NCI-H2227 treated with DMSO at 0.1 percent for 48 hours (cell line): ENCODE measurements at regions not wholly inside any gene's neighbourhood (a gene's known extent, or its start where the extent isn't known, plus 50 kb on each side); places are given as distances from the start of the nearest gene placed in this dataset.

Experiments
- DNase-seq: peaks from one replicate; lab custom pipeline; 2025; lab: John Stamatoyannopoulos, UW

DNA sequence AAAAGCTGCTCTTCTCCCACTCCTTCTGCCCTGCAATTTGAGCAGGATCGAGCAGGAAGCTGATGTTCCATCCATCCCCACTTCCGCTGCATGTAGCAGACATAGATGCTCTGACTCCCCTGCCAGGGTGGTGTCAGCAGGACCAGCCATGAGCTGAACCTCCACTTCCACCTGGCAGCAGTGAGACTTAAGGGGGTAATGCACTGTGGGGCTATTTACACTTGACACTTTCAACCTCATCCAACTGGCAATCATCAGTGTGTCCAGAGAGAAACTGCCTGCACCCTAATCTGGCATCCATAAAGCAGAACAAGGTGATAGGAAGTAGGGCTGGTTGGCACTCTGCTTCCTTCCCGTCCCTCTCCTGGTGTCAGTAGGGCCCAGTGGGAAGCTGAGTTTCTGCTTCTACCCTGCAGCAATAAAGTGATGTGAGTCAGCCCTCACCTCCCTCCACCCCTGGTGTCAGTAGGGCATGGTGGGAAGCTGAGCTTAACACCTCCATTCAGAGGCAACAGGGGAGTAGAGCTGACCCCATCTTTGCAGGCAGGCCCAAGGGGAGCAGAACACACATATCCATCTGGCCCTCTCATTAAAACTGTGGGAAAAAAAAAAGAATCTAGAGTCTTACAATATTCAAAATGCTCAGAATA lies 272.3 kb downstream of the PTPRU start:
- DNase-seq = no peak

DNA sequence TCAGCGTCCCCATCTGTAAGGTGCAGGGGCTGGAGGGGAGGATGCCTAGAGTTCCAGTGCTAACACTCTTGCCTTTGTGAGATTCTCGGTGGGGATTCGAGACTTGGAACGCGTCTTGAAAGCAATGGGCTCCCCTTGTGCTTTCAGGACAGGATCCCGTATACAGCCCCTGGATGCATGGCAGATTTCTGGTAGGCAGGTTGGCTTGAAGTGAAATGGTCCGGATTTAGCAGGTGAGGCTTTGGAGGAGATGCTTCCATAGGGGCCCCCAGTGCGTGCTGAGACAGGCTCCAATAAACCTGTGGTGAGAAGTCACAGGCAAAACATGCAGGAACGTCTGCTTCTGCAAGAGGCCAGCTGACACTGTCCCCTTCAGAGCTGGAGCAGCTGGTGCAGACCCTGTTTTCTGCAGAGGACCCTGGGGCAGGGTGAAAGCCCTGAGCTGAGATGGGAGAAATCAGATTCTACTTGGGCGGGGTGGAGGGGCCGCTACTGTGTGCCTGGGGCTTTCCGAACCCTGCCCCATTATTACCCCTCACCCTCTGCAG lies 270.4 kb downstream of the PTPRU start:
- no peak for DNase-seq

DNA sequence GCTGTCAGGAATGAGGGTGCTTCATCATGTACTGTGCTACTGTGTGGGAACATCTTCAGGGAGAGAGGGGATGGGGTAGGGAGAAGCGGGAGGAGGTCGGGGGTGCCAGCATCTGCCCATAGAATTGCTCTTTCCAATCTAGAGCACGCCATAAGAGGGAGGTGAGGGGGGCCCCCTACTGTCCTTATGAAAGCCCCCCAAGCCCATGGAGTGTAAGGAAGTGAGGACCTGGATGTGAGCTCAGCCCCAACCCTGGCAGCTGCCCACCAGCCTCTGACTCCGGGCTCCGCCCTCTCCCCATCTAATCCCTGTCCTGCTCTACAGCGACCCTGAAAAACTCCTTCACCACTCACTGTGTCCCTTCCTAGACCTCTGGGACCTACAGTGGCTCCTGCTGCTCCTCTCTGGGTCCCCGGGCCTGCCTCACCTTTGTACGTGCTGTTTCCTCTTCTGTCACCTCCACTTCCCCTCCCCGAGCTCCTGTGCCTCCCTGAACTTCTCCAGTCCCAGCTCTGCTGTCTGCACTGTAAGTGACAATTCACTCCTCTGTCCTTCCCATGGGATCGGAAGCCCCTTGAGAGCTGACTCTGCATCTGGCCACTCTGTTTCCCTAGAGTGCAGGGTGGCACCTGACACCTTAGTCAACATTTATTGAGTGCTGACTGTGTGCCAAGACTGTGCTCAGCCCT lies 269.4 kb downstream of the PTPRU start:
- DNase-seq = no peak

DNA sequence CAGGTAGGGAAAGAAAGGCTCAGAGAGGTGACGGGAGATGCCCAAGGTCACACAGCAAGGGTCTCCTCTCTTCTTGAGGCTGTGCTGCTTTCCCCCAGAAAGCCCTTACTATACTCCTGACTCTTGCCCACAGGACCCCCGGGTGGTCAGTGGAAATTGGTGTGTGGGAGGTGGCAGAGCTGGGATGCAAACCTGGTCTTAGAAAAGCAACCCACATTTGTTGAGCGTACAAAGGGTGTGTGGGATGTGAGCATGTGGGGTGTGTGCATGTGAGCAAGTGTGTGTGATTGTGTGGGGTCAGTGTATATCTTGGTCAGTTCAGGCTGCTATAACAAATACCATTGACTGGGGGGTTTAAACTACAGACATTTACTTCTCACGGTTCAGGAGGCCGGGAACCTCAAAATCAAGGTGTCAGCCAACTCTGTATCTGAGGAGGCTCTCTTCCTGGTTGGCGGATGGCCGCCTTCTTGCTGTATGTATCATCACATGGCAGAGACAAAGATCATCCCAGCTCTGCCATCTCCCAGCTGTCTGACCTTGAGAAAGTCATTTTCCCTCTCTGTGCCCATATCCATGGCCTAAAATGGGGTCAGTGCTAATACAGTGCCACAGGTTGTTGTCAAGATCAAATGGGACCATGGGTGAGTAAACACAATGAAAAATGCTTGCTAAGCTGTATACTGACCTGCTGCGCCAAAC lies 268.5 kb downstream of the PTPRU start:
- no peak for DNase-seq

DNA sequence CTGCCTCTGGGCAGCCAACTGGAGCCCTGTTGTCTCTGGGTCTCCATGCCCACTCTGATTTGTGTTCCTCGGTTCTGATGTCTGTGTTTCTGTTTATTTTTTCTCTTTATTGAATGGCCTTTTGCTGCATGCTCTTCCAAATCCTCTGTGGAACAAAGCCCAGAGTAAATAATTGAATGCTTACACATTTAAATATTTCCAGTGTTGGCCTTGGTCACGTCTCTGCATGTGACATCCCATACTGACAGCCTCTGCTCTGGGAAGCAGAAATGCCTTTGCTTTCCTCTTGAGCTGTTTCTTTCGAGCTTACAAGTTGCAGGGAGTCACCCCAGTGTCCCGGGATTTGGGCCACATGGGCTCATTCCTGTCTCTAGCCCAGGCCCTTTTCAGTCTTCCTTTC lies 267.9 kb downstream of the PTPRU start:
- no peak for DNase-seq

DNA sequence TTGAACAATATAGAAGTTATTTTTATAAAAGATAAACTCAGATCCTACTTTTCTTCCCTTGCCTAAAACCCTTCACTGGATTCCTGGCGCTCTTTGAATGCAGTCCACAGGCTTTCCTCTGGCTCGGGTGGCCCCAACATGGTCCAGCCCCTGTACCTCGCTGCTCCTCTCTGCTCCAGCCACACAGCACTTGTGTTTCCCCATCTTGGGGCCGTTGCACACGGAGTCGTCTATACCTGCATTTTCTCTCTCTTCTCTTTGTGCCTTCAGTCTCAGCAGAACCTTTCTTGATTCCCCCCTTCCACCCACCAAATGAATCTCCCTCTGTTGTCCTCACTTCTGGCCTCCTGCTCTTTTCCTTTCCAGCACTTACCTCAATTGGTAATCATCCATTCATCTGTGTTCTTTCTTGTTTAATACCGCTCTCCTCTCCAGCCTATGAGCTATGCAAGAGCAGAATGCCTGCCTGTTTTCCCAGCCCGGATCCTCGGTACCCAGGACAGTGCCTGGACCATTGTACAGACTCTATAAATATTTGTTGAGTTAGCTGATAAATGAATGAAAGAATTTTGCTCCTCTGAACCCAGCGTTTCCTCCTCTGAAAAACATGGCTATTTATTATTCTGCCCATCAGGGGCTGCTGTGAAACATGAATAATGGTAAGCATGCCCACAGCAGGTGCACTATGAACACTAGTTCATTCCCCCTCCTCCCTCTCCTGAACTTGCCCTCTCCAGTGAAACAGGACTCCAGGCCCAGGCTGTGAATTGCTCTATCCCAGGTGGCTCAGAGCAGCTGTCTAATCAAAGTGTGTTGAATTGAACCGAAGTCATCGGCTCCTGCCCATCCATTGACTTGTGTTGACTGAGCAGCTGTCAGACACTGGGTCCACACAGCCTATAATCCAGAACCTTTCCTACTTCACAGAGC lies 266.9 kb downstream of the PTPRU start:
- DNase-seq = peak; percentile 44

DNA sequence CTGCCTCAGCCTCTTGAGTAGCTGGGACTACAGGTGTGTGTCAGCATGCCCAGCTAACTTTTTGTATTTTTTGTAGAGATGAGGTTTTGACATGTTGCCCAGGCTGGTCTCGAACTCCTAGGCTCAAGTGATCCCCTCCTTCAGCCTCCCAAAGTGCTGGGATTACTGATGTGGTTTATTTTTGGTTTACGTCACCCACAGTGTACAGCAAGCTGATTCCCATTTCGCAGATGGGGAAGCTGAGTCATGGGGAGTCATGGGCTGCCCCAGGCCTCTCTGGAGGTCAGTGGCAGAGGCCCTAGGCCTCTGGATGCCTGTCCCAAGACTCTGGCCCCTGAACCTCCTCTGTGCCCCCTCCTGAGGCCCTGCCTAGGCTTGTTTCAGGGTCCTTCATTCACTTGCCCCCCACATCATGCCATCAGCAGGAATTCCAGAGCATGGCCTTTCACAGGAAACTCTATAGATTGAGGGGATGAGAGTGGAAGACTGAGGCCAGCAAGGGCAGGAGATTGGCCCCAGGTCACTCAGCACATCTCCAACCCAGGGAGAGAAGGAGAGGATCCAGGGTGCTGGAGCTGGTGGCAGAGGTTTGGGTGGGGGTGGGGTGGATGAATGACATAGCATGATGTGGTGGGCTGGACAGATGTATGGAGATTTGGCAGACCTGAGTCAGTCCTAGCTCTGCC lies 266.0 kb downstream of the PTPRU start:
- no peak for DNase-seq

DNA sequence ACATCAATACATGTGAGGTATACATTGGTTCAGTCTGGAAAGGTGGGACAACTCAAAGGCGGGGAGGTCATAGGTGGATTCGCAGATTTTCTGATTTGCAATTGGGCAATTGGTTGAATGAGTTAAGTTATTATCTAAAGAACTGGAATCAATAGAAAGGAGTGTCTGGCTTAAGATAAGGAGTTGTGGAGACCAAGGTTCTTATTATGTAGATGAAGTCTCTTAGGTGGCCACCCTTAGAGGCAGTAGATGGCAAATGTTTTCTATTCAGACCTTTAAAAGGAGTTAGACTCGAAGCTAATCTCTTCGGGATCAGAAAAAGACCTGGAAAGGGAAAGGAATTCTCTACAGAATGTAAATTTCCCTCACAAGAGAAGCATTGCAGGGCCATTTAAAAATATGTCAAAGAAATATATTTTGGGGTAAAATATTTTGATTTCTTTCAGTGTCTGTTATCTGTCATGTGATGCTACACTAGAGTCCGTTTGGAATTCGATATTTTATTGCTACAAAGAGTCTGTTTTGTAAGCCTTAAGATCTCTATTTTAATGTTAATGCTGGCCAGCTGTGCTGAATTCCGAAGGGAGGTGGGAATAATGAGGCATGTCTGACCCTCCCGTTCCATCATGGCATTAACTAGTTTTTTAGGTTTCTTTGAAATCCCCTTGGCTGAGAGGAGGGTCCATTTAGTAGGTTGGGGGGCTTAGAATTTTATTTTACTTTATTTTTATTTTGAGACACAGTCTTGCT lies 265.1 kb downstream of the PTPRU start:
- DNase-seq = no peak

DNA sequence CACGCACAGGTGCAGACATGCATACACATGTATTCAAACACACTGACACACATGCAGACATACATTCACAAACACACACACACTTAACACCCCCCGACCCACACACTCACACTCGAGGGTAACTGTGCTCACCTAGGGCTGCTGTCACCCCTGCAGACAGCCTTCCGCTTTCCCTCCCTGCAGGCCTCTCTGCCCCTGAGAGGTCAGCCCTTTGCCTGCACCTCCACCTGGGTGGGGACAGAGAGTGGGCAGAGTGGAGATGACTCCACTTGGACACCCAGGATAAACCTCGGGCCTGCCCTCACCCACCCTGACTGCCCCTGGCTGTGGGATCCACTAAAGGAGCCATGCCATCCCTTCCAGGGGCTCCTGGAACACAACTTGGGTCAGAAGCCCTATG lies 264.3 kb downstream of the PTPRU start:
- DNase-seq = no peak

DNA sequence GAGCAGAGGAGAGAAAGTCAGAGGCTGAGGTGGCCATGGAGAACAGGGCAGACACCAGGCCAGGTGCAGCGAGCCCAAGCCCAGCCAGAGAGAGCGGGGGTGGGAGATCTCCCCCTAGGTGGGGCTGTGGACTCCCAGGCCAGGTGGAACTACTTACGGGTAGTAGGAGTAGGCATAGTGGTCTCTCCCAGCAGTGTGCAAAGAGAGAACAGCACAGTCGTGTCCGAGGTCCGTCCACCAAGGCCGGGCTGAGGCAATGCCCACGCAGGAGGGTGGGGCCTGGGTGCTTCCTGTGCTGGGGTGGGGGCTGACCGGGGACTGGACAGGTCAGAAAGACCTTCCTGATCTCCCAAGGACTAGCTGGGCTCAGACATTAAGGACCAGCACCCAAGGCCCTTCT lies 263.7 kb downstream of the PTPRU start:
- DNase-seq = no peak

DNA sequence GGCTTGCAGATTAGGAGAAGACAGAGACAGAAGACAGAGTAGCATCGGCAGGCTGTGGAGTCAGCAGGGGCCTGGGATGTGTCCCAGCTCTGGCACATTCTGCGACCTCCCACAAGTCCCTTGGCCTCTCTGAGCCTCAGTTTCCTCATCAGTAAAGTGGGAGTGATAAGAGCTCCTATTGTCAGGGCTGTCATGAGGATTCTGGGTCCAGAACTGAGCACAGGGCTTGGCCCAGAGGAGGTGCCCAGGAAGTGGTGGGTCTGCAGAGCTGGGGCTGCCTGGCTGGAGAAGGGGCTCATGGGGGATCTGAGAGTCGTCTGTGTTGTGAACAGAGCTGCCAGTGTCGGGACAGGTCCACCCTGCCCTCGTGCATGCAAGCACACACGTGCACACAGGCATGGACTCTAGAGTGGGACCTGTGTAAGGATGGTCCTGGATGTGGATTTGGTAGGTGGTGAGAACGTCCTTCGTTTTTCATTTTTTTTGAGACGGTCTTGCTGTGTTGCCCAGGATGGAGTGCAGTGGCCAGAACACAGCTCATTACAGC lies 262.9 kb downstream of the PTPRU start:
- DNase-seq = no peak

DNA sequence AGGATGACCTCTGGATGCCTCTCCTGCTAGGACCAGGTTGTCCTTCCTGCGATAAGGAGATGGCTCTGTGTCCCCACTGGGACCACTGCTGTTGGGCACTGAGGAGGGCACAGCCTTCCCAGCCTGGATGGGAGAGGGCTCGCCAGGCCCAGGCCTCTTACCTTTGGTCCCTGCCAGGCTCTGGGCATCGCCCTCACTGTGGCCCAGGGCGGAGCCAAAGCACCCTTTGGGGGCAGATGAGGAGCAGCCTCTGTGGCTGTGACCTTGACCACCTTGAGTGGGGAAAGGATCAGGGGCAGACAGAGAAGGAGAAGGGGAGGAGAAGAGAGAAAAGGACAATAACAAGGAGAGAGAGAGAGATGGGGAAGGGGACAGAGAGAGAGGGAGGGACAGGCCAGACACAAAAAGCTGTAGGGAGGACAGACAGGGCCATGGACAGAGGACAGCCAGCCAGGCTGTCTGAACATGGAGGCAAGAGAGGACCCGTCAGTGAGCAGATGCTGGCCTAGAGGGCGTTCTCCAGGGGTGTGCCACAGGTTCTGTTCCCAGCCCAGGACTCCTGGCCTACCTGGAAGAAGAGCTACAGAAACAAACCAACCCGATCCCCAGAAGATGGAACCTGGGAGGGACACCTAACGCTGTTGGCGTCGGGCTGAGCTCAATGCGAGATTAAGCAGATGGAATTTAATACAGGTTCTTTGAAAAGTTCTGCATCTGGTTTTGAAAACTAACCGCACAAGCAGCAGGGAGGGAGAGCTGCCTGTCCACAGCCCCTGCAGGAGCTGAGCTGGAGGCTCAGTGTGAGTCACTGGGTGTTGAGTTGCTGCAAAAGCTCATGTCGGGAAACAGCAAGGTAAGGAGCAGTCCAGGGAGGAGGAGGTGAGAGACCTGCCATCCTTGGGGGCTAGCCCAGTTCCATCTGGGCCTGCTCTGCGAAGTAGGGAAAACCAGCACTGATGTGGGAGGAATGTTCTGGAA lies 262.1 kb downstream of the PTPRU start:
- DNase-seq = no peak

DNA sequence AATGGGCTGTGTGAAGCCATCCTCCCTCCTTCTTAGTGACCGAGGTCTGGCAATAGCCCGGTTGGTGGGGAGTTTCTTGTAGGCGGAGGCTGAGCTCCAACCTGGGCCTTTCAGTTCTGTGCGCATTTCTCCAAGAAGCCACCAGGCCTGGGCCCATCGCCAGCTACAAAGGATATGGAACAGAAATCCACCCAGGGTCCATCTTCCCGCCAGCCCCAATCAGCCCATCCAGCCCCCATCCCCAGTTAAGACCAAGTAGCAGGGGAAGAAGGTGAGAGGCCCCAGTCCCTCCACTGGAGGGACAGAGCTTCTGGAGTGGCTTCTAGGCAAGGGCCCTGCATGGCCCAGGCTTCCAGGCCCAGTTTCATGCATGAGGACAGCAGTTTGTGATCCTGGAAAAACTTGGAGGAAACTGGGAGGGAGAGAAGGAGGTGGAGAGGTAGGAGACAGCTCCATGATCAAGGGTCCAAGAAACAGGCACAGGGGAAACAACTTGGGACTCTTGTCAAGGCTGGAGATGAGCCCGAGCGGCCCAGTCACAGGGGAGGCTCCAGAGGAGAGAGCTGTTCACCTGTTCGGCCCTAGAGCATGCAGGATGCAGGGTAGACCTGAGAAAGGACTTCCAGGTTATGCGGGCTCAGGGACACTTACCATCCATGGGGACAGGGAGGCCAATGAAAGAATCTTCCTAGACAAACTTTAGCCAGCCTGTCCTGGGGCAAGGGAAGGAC lies 261.2 kb downstream of the PTPRU start:
- no peak for DNase-seq

DNA sequence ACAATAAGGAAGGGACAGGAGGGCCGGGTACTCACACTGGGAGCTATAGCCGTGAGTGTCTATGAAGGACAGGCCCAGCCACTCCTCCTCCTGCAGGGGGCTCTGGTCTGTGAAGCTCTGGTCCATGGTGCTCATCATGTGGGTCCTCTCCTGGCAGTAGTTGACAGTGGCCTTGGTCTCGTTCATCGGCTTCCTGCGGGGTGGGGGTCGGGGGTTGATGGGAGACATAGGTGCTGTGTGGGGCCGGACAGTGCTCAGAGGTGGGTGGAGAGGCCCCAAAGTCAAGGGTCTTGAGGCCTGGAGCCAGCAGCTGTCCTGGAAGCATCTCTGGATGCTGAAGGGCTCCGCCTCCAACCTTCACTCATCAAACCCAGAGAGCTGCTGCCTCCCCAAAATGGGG lies 260.4 kb downstream of the PTPRU start:
- DNase-seq = no peak

DNA sequence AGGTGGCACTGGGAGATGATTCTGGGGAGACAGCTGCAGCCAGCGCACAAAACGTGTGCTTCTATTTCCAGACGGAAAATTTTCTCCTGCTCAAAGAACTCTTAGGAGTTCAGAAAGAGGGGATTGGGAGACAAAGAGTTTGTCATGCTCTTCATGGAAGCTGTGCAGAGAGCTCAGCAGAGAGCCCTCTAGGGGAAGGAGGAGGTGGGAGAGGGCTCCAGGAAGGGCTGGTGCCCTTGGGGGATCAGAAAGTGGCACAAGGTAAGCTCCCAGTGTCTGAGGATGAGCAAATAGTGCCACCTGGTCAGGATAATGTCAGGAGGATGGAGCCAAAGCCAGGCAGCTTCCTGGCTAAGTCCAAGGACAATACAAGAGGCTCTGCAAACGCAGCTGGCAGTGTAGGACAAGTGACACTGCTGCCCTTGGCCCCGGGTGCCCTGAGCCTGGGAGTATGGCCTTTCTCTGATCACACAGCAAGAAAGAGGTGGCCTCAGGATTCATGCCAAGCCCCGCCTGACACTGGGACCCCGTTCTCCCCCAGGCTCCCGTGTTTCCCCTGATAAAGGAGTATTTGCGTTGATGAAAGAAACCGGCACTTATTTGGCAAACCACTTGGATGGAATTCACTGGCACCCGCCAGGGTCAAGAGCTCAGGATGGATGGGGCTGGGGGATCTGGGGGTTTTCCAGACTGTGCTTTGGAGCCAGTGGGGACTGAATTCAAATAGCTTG lies 254.0 kb downstream of the PTPRU start:
- no peak for DNase-seq

DNA sequence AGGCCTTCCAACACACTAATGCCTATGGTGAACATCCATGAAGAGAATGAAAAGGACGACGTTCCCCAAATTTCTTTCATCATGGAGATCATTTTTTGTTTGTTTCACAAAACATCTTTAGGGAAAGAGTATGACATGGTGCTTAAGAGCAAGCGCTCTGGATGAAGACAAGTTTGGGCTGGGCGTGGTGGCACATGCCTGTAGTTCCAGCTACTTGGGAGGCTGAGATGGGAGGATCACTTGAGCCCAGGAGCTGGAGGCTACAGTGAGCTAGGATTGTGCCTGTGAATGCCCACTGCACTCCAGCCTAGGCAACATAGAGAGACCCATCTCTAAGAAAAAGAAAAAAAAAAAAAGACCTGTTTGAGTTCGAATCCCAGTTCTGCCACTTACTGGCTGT lies 253.1 kb downstream of the PTPRU start:
- no peak for DNase-seq

DNA sequence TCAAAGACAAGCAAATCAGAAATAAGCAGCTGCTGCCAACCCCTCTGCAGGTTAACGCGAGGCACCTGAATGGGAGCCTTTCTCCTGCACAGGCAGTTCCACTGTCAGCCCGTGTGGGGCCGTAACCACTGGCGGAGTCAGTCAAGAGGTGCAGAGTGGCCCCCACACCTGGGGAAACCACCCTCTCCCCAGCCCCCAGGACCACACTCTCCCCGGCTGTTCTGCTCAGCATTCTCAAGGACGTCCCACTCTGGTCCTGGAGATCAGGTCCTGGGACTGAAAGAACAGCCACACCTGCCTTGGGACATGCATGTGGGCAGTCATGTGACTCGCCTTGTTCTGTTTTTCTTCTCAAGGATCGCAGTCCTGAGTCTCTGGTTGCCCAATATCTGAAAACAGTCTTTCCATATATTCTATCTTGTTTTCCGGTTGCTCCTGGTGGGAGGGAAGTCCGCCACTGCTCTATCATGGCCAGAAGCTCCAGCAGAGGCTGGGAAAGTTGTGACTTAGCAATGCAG lies 252.5 kb downstream of the PTPRU start:
- no peak for DNase-seq
